Heart left ventricle (tissue), 13 donors: ENCODE measurements at regions not wholly inside any gene's neighbourhood (a gene's known extent, or its start where the extent isn't known, plus 50 kb on each side); places are given as distances from the start of the nearest gene placed in this dataset.

ENCODE experiments used
- CTCF ChIP-seq, 12 donors: fragments of 200-600 bp; sonication (generic) in 4 of 12; IDR thresholded peaks; one replicate each; pipeline versions ENCODE4 v1.5.0 to v1.8.0; 2018 to 2022; ENCODE audit warnings: antibody characterized with exemption in 12 of 12, mild to moderate bottlenecking in 5 of 12
- POLR2A ChIP-seq, 2 donors: fragments of 450-650 bp; IDR thresholded peaks; one replicate each; pipeline ENCODE4 v1.6.1; 2017; ENCODE audit warnings: antibody characterized with exemption in 2 of 2, mild to moderate bottlenecking in 2 of 2, moderate library complexity in 2 of 2
- donor health status: ischemic (EF 13 %, LVEDD 7.1; RV severe dilation, severe dysfunction).
- donor health status: DM: no; HTN: yes; CAD: no.
- donor health status: DM: no; HTN: no; CAD: no.
- donor health status: ischemic (EF 25% LVEDD 6.9; RV normal size, moderate dysfunction).
- donor health status: ischemic (EF 25% LVEDD 5.7; RV mildly dilated, moderate dysfunction).
- donor health status: ischemic (EF 35%, LVEDD 5.7; RV mildly dilated, moderate dysfunction).
- donor health status: nonischemic (EF 11% LVEDD 7.7; RV severe dilation, severe dysfunction).
- donor health status: DM: yes; HTN: yes; CAD: no.
- donor health status: PGD.
- donor health status: ischemic (EF 29% LVEDD 5.4; RV normal size, mild dysfunction).
- donor health status: nonischemic (EF 23%, LVEDD 6.1; RV moderate dilation, normal function).

- TF ChIP-seq POLR2A (IDR thresholded peaks at IDR 0.05): no peak
- TF ChIP-seq CTCF (IDR thresholded peaks at IDR 0.05): no peak
These were observed 99.0 kb downstream of the CEBPB start for GRCh38 chr20:50289581-50289980.
